GM19043 (cell line): ENCODE measurements at regions not wholly inside any gene's neighbourhood (a gene's known extent, or its start where the extent isn't known, plus 50 kb on each side); places are given as distances from the start of the nearest gene placed in this dataset.

Experiments
- ATAC-seq: cut with Tn5 transposase; IDR thresholded peaks from one replicate; pipeline ENCODE4 v1.9.1; 2021; ENCODE audit warnings: low read depth; ENCODE audit not compliant: unreplicated experiment

GRCh38 chr15:97141360-97141759 lies 810.9 kb downstream of the NR2F2 start:
- no peak for ATAC-seq

DNA sequence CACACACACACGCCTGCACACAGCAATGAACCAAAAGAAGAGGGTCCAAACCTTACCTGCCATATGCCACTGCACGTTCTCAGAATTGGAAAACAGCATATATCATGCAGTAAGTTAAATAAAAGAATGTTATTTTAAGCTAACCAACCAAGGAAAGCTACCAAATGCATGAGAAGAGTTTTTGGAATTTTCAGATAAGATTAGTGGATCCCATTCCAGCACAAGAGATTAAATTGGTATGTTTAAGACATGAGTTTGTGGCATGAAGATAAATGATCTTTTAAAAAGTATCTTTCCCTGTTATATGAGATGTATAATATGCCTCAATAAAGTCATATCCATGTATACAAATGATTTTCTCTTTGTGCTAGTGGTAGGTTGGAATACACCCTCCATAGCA lies 811.4 kb downstream of the NR2F2 start:
- no peak for ATAC-seq

DNA sequence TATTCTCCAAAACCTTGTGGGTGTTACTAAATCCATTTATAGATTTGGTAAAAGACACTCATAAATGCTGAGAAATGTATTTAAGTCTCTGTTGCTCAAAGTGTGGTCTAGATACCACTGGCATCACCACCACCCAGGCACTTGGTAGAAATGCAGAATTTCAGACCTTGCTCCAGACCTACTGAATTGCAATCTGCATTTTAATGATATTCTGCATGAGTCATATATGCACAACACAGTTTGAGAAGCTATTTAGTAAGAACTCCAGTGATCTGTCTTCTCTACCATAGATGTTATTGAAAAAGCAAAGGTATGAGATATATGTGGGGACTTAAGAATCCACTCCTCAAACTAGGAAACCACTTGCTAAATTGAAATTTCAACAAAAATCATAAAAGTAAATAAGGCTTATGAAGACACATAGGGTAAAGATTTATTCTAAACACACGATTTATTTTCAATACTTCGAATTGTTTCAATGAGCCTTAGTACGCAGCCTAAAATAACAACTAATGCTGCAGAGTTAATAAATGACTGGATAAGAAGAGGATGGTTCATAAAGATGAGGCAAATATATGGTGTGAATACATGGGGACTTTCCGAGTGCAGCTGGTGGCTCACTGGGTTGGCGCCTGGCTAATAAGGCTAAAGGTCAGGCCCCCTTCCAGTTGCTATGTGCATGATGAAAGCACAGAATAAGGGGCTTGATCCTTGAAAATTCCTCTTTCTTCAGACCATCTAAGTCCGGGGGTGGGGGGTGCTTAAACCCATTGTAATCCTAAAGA lies 813.3 kb downstream of the NR2F2 start:
- no peak for ATAC-seq

GRCh38 chr15:97144377-97144711 lies 813.8 kb downstream of the NR2F2 start:
- no peak for ATAC-seq

- ATAC-seq = no peak
These were observed 813.3 kb upstream of the ARRDC4 start for GRCh38 chr15:97146929-97147870.

DNA sequence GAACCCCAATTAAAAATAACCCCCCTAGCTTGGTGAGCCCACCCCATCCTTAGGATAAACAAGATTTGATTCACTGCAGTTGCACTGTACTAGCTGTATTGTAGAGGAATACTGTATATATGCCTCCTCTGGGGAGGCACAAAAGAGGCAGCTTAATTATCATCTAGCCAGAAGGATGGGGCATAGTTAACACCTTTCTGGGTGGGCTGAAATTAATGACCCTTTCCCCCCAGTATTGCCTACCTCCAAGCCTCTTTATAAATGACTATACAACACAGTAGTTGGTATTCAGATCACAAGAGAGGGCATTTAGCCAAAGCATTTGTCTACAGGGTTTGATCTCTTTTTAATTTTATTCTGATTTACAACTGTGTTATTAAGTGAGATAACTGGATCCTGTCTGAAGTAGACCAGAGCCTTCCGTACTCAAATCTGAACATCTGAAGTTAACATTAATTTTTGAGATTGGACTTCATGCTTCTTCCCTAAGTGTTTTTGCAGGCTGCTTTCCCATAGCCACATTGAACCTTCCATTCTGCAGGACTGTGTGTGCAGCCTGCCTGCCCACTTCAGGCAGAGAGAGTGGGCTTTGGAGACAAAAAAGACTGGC lies 807.0 kb upstream of the ARRDC4 start:
- ATAC-seq = no peak

GRCh38 chr15:97156739-97157265 lies 803.7 kb upstream of the ARRDC4 start:
- ATAC-seq = no peak

GRCh38 chr15:97162805-97163495 lies 797.6 kb upstream of the ARRDC4 start:
- ATAC-seq = no peak

DNA sequence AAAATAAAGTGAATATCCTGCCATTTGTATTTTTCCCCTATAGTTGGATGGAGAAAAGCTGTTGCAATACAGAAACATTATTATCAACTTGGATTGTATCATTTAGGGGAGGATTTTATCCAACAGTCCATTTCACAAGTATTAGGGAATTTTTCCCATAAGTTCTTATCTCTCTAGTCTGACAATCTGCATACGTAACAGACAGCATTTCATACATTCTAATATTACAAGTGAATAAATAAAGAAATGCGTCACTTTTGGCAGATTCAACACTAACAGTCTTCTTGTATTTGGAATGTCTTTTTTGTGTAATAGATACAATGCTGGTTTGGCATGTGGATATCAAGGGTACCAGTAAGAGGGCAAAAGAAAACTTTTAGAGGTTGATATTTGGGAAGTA lies 795.3 kb upstream of the ARRDC4 start:
- ATAC-seq = no peak

DNA sequence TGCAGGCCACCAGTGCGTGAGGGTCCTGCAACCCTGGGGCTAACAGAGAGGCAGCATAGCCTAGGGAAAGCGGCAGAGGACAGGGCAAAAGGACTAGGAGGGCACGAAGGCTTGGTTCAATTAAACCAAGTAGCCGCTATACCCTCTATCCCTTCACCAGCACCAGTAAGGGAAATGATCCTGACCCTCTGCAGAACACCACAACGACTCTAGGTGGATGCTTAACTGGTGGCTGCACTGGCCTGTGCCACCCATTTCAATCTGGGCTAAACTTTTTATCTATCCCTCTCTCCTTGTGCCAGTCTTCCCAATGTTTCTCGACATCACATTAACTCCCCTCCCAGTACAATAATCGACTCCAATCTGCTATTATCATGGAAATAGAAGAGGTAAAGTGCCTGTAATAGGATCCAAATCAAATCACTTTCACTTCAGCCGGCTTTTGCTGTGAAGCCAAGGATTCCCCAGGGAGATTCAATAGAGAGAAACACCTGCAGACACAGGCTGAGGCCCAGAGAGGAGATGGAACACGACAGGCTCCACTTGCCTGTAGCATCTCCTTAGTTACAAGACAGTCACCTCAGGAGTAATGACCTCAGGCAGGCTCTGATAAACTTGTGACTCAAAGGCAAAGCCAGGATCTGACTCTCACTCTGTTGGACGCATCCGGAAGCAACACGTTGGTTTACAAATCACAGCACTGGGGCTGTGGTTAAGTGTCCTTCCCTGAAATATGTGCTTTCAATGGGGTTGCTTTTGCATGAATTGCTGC lies 791.6 kb upstream of the ARRDC4 start:
- ATAC-seq = no peak

GRCh38 chr15:97171556-97171955 lies 788.9 kb upstream of the ARRDC4 start:
- ATAC-seq = no peak

- ATAC-seq = no peak
These were observed 785.5 kb upstream of the ARRDC4 start for GRCh38 chr15:97174886-97175540.

- no peak for ATAC-seq
These were observed 783.3 kb upstream of the ARRDC4 start for GRCh38 chr15:97177151-97177577.

DNA sequence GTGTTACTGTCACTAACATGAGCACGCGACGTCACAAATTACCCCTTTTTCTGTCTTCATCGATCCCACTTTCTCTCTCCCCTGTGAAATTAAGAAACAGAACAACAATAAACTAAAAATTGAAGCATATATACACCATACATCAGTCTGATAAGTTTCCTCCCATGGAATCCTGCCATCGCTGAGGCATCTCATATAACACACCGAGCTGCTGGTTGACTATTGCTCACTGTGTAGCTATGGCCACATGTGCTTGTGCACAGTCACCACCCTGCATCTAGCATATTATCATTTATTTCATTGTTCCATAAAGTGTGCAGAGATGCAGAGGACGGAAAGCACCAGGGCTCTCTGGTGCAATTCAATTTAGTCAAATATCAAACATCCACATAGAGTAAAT lies 777.9 kb upstream of the ARRDC4 start:
- ATAC-seq = no peak

- ATAC-seq = no peak
These were observed 771.2 kb upstream of the ARRDC4 start for GRCh38 chr15:97189162-97189780.

DNA sequence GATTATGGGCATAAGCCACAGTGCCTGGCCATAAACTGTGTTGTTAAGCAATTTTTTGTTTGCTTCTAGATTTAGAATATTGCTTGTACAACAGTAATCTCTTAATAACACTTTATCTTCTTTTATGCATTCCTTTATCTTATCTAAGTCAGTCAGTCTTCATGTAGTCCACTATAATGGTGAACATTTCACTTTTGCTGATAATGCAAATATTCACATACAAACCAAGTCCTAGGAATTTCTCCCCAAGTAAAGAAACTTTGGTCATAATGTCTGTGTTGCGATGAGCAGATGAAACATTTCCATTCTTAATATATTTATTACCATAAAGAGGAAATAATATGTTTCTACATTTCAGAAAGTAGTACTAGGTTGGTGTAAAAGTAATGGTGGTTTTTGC lies 765.8 kb upstream of the ARRDC4 start:
- no peak for ATAC-seq

DNA sequence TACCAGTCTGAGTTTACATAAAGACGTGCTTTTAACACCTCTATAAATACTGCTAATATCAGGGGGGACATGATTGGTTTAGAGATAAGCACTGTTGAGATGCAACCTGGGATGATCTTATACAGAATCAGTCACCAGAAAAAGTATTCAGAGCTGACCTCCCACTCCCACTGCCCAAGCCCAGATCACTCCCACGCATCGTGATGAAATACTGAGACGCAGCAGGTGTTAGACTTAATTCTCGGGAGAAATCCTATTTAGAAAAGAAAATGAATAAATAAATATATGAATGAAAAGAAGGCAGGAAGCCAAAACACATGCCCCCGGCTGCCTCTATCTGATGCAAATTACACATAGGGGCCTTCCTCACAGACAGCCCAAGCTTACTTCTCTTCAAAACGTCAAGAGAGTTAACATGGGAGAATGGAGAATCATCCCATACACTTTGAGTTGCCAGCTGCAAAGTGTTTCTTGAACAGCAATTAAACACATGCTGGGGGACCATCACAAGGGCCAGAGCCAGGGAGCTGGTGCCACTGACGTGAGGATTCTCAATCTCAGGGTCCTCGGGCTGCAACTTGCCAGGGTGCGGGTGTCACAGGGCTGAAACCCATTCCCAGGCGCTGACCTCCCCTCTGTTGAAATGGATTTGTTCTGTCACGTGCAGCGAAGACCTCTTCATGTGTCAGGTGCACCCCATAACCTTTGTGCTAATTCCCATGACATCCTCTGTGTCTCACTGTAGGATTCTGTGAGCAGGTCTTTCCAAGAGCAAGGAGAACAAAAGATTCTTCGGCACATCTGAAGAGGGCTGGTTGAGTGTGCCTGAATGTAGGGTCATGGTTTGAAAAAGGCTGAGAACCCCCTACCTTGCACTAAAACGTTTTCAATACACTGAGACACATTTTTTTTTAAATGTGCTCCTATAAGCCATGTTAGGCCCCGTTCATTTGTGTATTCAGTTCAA lies 764.2 kb upstream of the ARRDC4 start:
- ATAC-seq = no peak
